HepG2 (cell line): ENCODE measurements at regions not wholly inside any gene's neighbourhood (a gene's known extent, or its start where the extent isn't known, plus 50 kb on each side); places are given as distances from the start of the nearest gene placed in this dataset.

ENCODE experiments used
- ATAC-seq: fragments of 200-7000 bp; cut with Tn5 transposase; 3 replicates; pipeline ENCODE4 v1.9.1; 2020; ENCODE audit warnings: mild to moderate bottlenecking, moderate library complexity
- BruUV-seq: library from RNA; stranded (reverse); fragments of 400-500 nt; replicated peaks from 2 replicates; lab custom pipeline; 2021; lab: Mats Ljungman, UMichigan
- CTCF ChIA-PET: fragments of 300-600 bp; formaldehyde crosslinking; extraction: SDS; loops from one replicate; lab custom pipeline; 2021; ENCODE audit warnings: low total read pairs, inconsistent platforms, low intra/inter-chr PET ratio; lab: Yijun Ruan, JAX
- POLR2A ChIA-PET: fragments of 350-600 bp; sonication (Branson Sonifier 250); formaldehyde crosslinking; loops from one replicate; lab custom pipeline; 2020; ENCODE audit warnings: antibody characterized with exemption, inconsistent platforms; lab: Yijun Ruan, JAX
- DNase-seq: peaks from one replicate; pipeline ENCODE4 v3.0.0-alpha.2; 2015; ENCODE audit warnings: low spot score
- FAIRE-seq: peaks from 3 replicates; lab custom pipeline; 2011; peaks lifted over from hg19 to GRCh38; lab: Jason Lieb, UNC
- H2AFZ ChIP-seq: one replicate; pipeline ENCODE4 v1.6.1; 2011; ENCODE audit warnings: low read length, inconsistent platforms
- H3K27ac ChIP-seq: fragments of 300-600 bp; 3 replicates; pipeline ENCODE4 v1.8.0; 2011; ENCODE audit warnings: mixed run types, mild to moderate bottlenecking, mixed read lengths, low read length, inconsistent platforms; ENCODE audit not compliant: insufficient read depth; ENCODE audit errors: extremely low read length
- H3K27me3 ChIP-seq, 2 experiments: fragments of 200-600 bp in 1 of 2; 2 replicates in 1 of 2; 3 replicates in 1 of 2; pipeline versions ENCODE4 v1.6.0 to v1.8.0; 2011; ENCODE audit warnings: low read length in 2 of 2, mild to moderate bottlenecking in 2 of 2, moderate library complexity in 2 of 2, inconsistent platforms in 1 of 2; ENCODE audit not compliant: insufficient read depth in 2 of 2, control insufficient read depth in 1 of 2
- H3K36me3 ChIP-seq, 2 experiments: fragments of 200-600 bp in 1 of 2; replicated peaks in 1 of 2; 2 replicates in 1 of 2; 3 replicates in 1 of 2; pipeline versions ENCODE4 v1.5.1 to v1.8.0; 2011; ENCODE audit warnings: low read length in 2 of 2, inconsistent platforms in 1 of 2; ENCODE audit not compliant: insufficient read depth in 2 of 2, control insufficient read depth in 1 of 2
- H3K4me1 ChIP-seq: 2 replicates; pipeline ENCODE4 v1.5.1; 2012; ENCODE audit warnings: low read length, inconsistent platforms; ENCODE audit not compliant: insufficient read depth
- H3K4me2 ChIP-seq: 2 replicates; pipeline ENCODE4 v1.6.0; 2011; ENCODE audit warnings: low read depth, low read length, inconsistent platforms
- H3K4me3 ChIP-seq, 3 experiments: fragments of 200-600 bp in 1 of 3; sonication (generic), shearing (Covaris generic) in 1 of 3; replicated peaks in 1 of 3; 2 replicates each; pipeline ENCODE4 v1.5.1; 2011 to 2016; ENCODE audit warnings: low read length in 3 of 3, inconsistent platforms in 2 of 3, low read depth in 2 of 3, mild to moderate bottlenecking in 2 of 3, control low read depth in 1 of 3, mixed read lengths in 1 of 3; ENCODE audit not compliant: insufficient read depth in 1 of 3
- H3K79me2 ChIP-seq: one replicate; pipeline ENCODE4 v1.6.1; 2011; ENCODE audit warnings: low read length, inconsistent platforms; ENCODE audit not compliant: insufficient read depth
- H3K9ac ChIP-seq: 2 replicates; pipeline ENCODE4 v1.6.0; 2011; ENCODE audit warnings: mild to moderate bottlenecking, low read depth, low read length, inconsistent platforms; ENCODE audit not compliant: insufficient read depth
- H3K9me3 ChIP-seq: 2 replicates; pipeline ENCODE4 v1.5.1; 2012; ENCODE audit warnings: mild to moderate bottlenecking, low read length
- H4K20me1 ChIP-seq: 2 replicates; pipeline ENCODE4 v1.6.0; 2011; ENCODE audit warnings: inconsistent platforms, mild to moderate bottlenecking, low read length, moderate library complexity; ENCODE audit not compliant: insufficient read depth
- KIAA2018 ChIP-seq: sonication (generic); formaldehyde crosslinking; IDR thresholded peaks from 2 replicates; pipeline ENCODE4 v1.5.0; 2020; ENCODE audit warnings: mild to moderate bottlenecking, missing genetic modification reagents, borderline replicate concordance
- SRF ChIP-seq: IDR thresholded peaks from 2 replicates; pipeline ENCODE4 v1.6.1; 2011; ENCODE audit warnings: mild to moderate bottlenecking, low read depth, low read length, moderate library complexity
- TCF7 ChIP-seq: sonication (generic); IDR thresholded peaks from 2 replicates; pipeline ENCODE4 v1.6.1; 2016; ENCODE audit warnings: antibody characterized with exemption, low read depth
- ZNF280B ChIP-seq: sonication (generic); formaldehyde crosslinking; IDR thresholded peaks from 2 replicates; pipeline ENCODE4 v1.5.0; 2020; ENCODE audit warnings: missing genetic modification reagents, mild to moderate bottlenecking, borderline replicate concordance
- WGBS: methylation state at CpG from one replicate; pipeline ENCODE4 v1.1.6; 2017; ENCODE audit warnings: low lambda C conversion rate; 5-methylcytosine and 5-hydroxymethylcytosine counted together
- in situ Hi-C: cut with HindIII; loops from 2 replicates; pipeline ENCODE4 v1.10.0; 2017; ENCODE audit warnings: low pct_unique_long_range_greater_than_20kb; ENCODE audit not compliant: extremely low pct_ligation_motif_present
- intact Hi-C: fragments of 100-400 bp; cut with micrococcal nuclease; formaldehyde crosslinking; loops from one replicate; pipeline ENCODE4 v1.10.0; 2022; ENCODE audit not compliant: unreplicated experiment
- TF ChIP-seq, protein P1 (sequence below): sonication (generic); formaldehyde crosslinking; IDR thresholded peaks from 2 replicates; pipeline ENCODE4 v1.5.0; 2020; ENCODE audit warnings: mild to moderate bottlenecking, missing genetic modification reagents

DNA sequence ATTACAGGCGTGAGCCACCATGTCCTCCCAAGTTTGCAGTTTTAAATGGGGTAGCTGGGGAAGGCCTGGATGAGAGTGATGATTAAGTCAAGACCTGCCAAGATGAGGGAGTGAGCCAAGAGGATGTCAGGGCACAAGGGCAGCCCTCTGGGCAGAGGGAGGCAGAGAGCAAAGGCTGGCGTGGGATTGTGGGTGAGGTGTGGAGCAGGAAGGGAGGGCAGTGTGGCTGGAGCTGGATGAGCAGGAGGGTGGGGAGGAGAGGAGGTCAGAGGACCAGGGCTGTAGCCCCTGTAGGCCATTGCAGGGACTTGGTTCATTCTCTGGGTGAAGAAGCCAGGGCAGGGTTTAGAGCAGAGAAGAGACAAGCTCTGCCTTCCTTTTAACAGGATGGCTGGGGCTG, 53.7 kb upstream of the CTNNA1 start (continued):
- TF ChIP-seq KIAA2018 (CRISPR knock-in tag) (no peak), SRF (no peak)

DNA sequence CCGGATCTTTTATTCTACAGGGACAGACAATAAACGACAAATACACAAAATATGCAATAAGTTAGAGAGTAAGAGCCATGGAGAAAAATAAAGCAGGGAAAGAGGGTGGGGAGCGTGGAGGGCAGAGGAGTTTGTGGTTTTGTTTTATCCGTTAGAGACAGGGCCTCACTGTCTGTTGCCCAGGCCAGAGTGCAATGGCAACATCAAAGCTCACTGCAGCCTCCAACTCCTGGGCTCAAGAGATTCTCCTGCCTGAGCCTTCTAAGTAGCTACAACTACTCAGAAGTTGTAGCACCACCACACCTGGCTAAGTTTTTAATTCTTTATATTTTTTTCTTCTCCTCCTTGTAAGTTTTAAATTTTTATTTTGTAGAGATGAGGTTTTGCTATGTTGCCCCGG, 54.5 kb upstream of the CTNNA1 start:
- Histone ChIP-seq H3K27me3 (no peaks in the 10 kb centered on the region; a peak in 2 of 5 replicates), H3K9me3 (no peaks in the 10 kb centered on the region), H3K4me1 (peaks cover 40% of the 10 kb centered on the region), H2AFZ (no peak overlapping the region), H3K4me3 (no peak overlapping the region), H4K20me1 (no peaks in the 10 kb centered on the region), H3K4me2 (peak overlapping the region; percentile 49), H3K9ac (peak overlapping the region; percentile 31; the same call in 1 of the 2 replicates), H3K79me2 (no peaks in the 10 kb centered on the region), H3K27ac (no peak overlapping the region), H3K36me3 (no peaks in the 10 kb centered on the region)
- no peak for DNase-seq
- intact Hi-C loops = no loop called here
- in situ Hi-C loops = no loop called here
- CTCF ChIA-PET = no interaction called here
- BruUV-seq = no TSS peak
- no peak for FAIRE-seq
- POLR2A ChIA-PET = no interaction called here
- no peak for TF ChIP-seq ZNF280B
- TF ChIP-seq, protein P1, sequence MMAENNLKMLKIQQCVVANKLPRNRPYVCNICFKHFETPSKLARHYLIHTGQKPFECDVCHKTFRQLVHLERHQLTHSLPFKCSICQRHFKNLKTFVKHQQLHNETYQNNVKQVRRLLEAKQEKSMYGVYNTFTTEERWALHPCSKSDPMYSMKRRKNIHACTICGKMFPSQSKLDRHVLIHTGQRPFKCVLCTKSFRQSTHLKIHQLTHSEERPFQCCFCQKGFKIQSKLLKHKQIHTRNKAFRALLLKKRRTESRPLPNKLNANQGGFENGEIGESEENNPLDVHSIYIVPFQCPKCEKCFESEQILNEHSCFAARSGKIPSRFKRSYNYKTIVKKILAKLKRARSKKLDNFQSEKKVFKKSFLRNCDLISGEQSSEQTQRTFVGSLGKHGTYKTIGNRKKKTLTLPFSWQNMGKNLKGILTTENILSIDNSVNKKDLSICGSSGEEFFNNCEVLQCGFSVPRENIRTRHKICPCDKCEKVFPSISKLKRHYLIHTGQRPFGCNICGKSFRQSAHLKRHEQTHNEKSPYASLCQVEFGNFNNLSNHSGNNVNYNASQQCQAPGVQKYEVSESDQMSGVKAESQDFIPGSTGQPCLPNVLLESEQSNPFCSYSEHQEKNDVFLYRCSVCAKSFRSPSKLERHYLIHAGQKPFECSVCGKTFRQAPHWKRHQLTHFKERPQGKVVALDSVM (CRISPR knock-in tag) = peak; percentile 60; the same call in 1 of the 2 replicates
- peak; percentile 12; the same call in 1 of the 2 replicates for TF ChIP-seq TCF7
- peak; percentile 51; the same call in 2 of the 3 replicates for ATAC-seq
- WGBS = 23% methylated on average over 5 of the region's 5 CpGs
